DMS 273 (cell line): ENCODE measurements at regions not wholly inside any gene's neighbourhood (a gene's known extent, or its start where the extent isn't known, plus 50 kb on each side); places are given as distances from the start of the nearest gene placed in this dataset.
A peak's percentile ranks its signal among the peaks of the same experiment; 100 is the strongest.

Source experiments
- DNase-seq: peaks from one replicate; lab custom pipeline; 2025; ENCODE audit not compliant: unreplicated experiment; lab: John Stamatoyannopoulos, UW

GRCh38 chr14:87139299-87139698 is 853.7 kb downstream of the GALC start:
- no peak for DNase-seq

GRCh38 chr14:87133073-87133801 is 859.7 kb downstream of the GALC start:
- peak; percentile 27 for DNase-seq

DNA sequence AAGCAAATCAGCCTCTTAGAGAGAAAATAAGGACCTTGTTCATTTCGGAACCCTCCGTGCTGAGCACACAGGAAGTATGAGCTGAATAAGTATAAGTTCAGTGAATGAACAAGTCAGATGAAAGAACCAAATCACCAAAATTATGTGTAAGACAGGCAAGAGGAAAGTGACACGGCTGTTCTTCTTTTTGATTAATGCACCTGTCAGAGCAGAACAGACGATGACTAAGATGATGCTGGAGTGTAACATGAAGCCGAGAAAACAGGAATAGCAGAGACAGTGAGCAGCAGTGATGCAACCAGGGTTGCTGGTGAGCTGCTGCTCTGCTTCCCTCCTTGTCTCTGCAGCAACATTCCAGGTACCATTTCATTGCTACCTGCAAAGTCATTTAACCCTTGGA is 861.1 kb downstream of the GALC start:
- DNase-seq: peak; percentile 43

- peak; percentile 48 for DNase-seq
Observed at GRCh38 chr14:87122166-87122565, 870.8 kb downstream of the GALC start.

DNA sequence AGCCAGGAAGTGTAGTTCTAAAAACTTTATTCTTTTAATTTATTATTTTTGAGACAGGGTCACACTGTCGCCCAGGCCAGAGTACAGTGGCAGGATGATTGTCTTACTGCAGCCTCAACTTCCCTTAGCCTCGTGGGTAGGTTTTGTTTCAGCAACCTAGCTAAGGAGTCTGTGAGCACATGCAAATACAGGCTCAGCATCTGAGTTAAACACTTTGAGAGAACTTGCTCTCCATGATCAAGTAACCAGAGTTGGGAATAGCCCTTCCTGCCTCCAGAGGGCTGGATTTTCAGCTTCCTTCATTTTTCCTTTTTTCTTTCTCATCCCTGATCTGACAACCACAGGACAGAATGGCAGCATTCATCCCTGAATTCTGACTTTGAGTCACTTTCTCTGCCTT is 871.3 kb downstream of the GALC start:
- peak; percentile 48 for DNase-seq

- DNase-seq: no peak
Observed at GRCh38 chr14:87115234-87115633, 877.7 kb downstream of the GALC start.

- DNase-seq: peak; percentile 53
Observed at GRCh38 chr14:87113286-87113685, 879.7 kb downstream of the GALC start.

GRCh38 chr14:87111741-87112140 is 881.2 kb downstream of the GALC start:
- DNase-seq: peak; percentile 81

- no peak for DNase-seq
Observed at GRCh38 chr14:87111126-87111525, 881.9 kb downstream of the GALC start.

GRCh38 chr14:87109271-87109670 is 883.7 kb downstream of the GALC start:
- peak; percentile 22 for DNase-seq

GRCh38 chr14:87108726-87109125 is 884.3 kb downstream of the GALC start:
- peak; percentile 32 for DNase-seq

- DNase-seq: no peak
Observed at GRCh38 chr14:87102811-87103378, 890.1 kb downstream of the GALC start.

GRCh38 chr14:87097015-87097414 is 896.0 kb downstream of the GALC start:
- no peak for DNase-seq

DNA sequence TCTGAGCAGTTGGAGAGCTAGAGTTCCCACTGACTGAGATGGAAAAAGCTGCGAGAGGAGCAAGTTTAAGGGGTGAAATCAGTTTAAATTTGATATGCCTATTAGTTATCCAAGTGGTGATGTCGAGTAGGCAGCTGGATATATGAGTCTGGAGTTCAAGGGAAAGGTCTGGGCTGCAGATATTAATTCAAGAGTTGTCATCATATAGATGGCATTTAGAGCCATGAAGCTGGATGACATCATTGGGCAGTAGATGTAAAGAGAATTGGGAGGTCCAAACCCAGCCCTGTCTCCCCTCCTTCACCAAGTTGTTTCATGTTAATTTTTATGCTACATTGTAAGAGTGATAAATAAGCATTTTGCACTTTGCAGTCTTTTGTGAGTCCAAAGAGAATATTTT is 898.1 kb downstream of the GALC start:
- peak; percentile 2 for DNase-seq

- no peak for DNase-seq
Observed at GRCh38 chr14:87088588-87088987, 904.4 kb downstream of the GALC start.

DNA sequence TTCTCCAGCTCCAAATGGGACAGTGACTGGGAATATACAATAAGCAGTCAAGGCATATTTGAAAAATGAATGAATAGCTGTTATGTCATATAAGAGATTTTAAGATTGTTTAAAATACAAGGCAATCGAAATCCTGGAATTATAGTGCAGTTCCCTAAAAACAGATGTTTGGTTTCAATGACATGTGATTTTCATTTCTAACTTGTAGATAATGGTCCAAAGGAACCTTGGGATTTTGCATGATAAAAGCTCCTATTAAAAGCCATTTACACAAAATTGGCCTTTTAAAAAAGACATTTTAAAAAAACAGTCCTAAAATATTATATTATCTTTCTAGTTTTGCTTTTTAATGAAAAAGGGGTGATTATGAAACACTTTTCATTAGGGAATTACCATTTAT is 905.1 kb downstream of the GALC start:
- DNase-seq: no peak

DNA sequence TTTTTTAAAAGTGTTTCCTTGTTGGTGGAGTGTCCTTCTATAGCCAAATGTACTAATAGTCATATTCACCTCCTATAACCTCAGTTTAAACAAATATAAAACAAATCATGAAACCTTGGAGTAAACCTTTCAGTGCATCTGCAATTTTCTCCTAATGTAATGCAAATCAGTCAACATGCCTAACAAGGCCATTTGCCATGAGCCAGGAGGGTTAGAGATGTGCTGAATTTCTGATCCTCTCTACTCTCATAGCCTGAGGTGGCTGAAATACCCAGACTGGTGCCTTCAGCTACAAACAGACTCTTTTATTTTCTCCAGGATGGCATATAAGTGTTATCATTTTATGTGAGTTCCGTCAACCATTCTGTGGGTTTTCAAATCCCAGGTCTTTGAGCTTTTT is 908.1 kb downstream of the GALC start:
- no peak for DNase-seq

DNA sequence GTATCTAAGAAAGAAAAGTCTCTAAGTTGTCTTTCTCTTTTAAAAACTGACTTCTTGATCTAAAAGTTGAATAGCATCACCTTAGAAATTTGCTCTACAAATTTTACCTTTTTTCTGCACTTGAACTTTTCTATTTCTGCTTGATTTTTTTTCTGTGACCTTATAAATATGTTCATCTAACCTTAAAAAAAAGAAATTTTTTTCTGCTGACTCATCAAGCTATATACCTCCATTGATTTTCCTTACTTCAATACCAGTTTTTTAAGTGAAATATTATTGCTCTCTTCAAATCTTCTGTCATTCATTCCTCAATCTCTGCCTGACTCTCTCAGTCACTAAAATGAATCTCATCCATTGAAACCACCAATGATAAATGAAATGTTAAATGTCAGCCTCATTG is 910.1 kb downstream of the GALC start:
- DNase-seq: no peak

DNA sequence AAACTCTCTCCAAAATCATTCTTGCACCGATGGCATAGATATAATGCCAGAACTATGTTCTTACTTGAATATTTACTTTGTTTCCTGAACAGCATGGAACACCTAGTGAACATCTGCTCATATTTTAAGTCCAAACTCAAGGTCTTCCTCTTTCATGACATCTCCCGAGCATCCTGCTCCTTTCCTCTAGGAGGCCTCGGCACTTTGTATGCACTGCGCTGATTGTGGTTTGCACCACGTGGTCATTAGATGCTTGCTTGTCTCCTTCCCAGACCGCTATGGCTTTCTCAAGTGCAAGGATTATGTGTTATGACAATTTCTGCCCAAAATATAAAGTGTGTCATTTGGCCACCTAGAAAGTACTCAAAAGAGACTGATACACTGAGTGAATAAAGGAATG is 912.0 kb downstream of the GALC start:
- peak; percentile 2 for DNase-seq

DNA sequence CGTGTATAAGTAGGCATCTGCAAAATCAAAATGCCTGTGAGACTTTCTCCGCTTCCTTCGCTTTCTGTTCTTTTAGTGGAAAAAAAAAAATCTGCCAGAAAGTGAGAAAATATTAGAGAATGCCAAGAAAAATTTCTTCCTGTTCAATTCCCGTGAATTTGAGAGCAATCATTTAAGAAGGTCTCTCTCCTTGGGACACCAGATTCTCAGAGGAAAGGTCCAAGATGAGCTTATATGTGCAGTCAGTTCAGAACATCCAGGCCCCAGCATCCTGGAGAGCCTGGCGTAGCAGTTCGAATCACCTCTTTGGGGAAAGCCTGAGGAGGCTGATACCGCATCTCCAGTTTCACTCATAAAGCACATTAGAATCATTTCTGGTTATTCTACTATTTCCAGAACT is 912.8 kb downstream of the GALC start:
- no peak for DNase-seq

DNA sequence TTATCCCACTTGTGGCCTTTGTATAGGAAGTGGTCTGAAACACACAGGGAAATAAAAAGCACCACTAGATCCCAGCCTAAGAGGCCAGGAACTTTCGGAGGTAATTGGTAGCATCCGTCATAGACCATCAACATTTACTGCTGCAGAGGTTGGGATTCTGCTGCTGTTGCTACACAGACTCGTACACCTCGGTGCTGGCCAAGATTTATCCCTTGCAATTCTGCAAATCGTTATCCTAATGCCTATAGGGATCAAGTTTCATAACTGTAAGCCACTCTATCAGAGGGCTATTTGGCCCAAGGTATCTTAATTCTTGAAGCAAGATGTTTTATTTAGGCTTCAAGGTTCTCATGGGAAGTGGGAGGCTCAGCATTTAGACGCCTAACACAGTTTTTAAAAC is 913.6 kb downstream of the GALC start:
- peak; percentile 30 for DNase-seq

GRCh38 chr14:87076922-87077321 is 916.1 kb downstream of the GALC start:
- no peak for DNase-seq

DNA sequence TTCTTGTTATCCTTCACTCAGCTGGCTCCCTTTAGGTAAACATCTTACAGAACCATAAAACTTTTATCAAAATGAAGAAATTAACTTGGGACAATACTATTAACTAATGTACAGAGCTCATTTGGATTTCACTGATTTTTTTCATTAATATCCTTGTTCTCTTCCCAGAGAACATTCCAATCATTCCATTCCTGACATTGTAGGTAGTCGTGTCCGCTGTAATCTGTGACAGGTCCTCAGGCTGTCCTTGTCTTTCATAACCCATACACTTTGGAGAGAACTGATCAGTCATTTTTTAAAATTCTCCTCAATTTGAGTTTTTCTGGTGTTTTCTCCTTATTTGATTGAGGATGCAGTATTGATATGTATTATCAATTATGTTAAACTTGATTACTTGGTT is 916.8 kb downstream of the GALC start:
- DNase-seq: no peak
